SIG-M5 treated with dmso at 0.1 percent for 504 hours (cell line): ENCODE measurements at regions not wholly inside any gene's neighbourhood (a gene's known extent, or its start where the extent isn't known, plus 50 kb on each side); places are given as distances from the start of the nearest gene placed in this dataset.

Experiments
- DNase-seq: peaks from one replicate; lab custom pipeline; 2025; ENCODE audit not compliant: unreplicated experiment; lab: John Stamatoyannopoulos, UW

DNA sequence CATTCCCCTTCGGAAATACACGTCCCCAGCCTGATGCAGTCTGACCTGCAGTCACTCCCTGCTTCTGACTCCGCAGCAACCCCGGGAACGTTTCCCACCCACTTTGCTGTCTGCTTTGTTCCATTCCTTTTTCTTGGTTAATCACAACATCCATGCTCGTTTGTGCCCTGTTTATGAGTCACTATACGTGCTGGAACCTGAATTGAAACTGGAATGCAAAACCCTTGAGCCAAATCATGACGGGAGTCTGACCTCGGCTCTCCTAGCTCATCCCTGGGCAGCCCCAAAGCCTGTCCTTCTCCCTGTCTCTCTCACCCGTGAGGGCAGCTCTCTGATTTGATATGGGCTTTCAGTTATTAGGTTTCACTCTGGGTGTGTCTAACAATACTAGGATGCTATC is 57.1 kb upstream of the RNF152 start:
- DNase-seq: no peak

DNA sequence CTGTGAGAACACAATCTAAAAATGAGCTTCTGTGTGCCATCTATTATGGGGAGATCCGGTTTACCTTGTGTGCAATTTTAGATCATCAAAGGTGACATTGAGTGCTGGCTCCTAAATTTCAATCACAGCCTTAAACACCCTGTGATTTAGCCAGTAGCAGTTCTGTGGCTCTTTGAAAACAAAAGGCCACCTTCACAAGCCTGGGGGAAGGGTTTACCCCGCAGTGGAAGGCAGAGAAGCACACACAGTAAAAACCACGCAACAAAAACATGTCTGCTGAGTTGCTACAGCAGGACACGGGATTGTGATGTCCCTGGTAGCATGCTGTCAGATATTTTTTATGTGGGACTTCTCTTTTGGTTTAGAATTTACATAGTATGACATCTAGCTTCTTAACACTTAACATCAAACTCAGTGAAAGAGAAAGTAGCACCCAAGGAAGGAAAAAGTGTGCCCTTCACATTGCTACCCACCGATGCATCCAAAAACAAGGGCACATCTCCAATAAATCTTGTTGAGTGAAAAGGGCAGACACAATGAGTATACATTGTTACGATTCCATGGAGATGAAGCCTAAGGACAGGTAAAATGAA is 56.1 kb upstream of the RNF152 start:
- DNase-seq: no peak

DNA sequence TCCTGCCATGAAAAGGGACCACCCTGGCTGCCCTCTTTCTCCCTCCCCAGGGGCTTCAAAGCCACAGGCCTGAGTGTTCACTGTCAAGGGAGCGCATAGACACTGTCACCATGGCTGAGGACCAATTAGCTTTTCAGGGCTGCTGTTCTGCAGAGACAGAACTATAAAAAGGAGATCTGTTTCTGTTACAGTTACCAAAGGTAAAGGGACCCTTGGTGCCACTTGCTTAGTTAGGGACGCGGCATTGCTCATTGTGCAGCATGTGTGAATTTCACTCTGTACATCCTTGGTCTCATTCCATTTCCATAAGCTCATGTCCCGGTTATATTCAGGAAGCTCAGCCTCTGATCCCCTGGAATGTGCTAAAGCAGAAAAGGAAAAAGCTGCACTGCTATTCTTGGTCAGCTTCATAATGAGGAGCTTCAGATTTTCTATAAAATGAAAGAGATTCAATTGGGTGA is 55.5 kb upstream of the RNF152 start:
- no peak for DNase-seq

DNA sequence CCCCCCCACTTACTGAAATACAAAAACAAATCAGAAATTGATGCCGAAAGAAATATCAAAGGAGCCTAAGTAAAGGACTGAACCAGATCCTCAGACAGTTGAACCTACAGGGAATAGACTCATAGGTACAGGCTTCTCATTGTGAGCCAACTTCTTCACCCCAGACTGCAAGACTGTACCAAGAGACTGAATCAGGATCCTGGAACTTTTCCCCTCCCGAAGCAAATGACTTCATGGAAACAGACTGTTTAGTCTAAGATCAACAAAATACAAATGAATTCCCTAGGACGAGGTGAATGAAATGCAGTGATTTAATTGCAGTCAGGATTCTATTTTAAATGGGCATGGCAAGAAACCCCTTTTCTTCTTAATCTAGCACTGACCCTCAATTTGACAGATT is 53.6 kb upstream of the RNF152 start:
- no peak for DNase-seq

DNA sequence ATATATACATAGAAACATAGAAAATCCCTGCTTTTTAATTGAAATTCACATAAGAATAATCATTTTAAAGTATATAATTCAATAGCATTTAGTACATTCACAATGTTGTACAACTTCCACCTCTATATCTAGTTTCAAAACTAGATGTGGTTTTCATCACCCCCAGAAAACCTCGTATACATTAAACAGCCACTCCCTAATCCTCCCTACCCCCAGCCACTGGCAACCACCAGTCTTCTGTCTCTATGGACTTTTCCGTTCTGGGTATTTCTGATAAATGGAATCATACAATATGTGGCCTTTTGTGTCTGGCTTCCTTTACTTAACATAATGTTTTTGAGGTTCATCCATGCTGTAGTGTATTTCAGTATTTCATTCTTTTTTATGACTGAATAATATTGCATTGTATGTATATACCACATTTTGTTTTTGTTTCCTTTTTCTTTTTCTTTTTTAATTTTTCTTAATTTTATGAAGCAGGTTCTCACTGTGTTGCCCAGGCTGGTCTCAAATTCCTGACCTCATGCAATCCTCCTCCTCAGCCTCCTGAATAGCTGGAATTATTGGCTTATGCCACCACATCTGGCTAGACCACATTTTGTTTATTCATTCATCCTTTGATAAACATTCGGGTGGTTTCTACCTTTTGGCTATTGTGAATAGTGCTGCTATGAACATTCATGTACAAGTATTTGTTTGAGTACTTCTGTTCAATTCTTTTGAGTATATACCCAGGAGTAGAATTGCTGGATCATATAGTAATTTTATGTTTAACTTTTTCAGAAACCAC is 50.6 kb upstream of the RNF152 start:
- no peak for DNase-seq
